Mesendoderm (in vitro differentiated cells): ENCODE measurements at regions not wholly inside any gene's neighbourhood (a gene's known extent, or its start where the extent isn't known, plus 50 kb on each side); places are given as distances from the start of the nearest gene placed in this dataset.
A peak's percentile ranks its signal among the peaks of the same experiment; 100 is the strongest.

Source experiments
- DNase-seq: peaks from one replicate; pipeline ENCODE4 v3.0.0; 2013
- H2AK5ac ChIP-seq: 2 replicates; pipeline ENCODE4 v1.6.1; 2013; ENCODE audit warnings: low read length, inconsistent platforms
- H2BK120ac ChIP-seq: 2 replicates; pipeline ENCODE4 v1.6.1; 2013; ENCODE audit warnings: low read depth, mild to moderate bottlenecking, low read length, moderate library complexity, mixed read lengths
- H2BK15ac ChIP-seq: replicated peaks from 2 replicates; pipeline ENCODE4 v1.6.1; 2013; ENCODE audit warnings: low read depth, mild to moderate bottlenecking, moderate library complexity
- H2BK5ac ChIP-seq: 2 replicates; pipeline ENCODE4 v1.6.1; 2013; ENCODE audit warnings: low read length, inconsistent platforms
- H3K18ac ChIP-seq: 2 replicates; pipeline ENCODE4 v1.6.1; 2013; ENCODE audit warnings: mild to moderate bottlenecking, low read length, mixed read lengths
- H3K23ac ChIP-seq: one replicate; pipeline ENCODE4 v1.6.1; 2013; ENCODE audit warnings: low read length
- H3K27ac ChIP-seq: 2 replicates; pipeline ENCODE4 v1.5.1; 2013; ENCODE audit warnings: low read depth, mild to moderate bottlenecking, inconsistent platforms, low read length, moderate library complexity
- H3K27me3 ChIP-seq: 2 replicates; pipeline ENCODE4 v1.6.1; 2013; ENCODE audit warnings: low read length, control low read depth, mild to moderate bottlenecking, inconsistent platforms; ENCODE audit not compliant: insufficient read depth, poor library complexity
- H3K36me3 ChIP-seq: 2 replicates; pipeline ENCODE4 v1.6.1; 2013; ENCODE audit warnings: low read length, inconsistent platforms; ENCODE audit not compliant: control insufficient read depth, insufficient read depth
- H3K4ac ChIP-seq: one replicate; pipeline ENCODE4 v1.6.1; 2013; ENCODE audit warnings: low read depth, mild to moderate bottlenecking, low read length, moderate library complexity
- H3K4me1 ChIP-seq: 2 replicates; pipeline ENCODE4 v1.6.1; 2013; ENCODE audit warnings: low read depth, low read length, inconsistent platforms; ENCODE audit not compliant: control insufficient read depth
- H3K4me2 ChIP-seq: 2 replicates; pipeline ENCODE4 v1.6.1; 2013; ENCODE audit warnings: low read length
- H3K4me3 ChIP-seq: 2 replicates; pipeline ENCODE4 v1.5.1; 2013; ENCODE audit warnings: mild to moderate bottlenecking, low read length
- H3K56ac ChIP-seq: one replicate; pipeline ENCODE4 v1.6.1; 2013; ENCODE audit warnings: low read length
- H3K79me1 ChIP-seq: 2 replicates; pipeline ENCODE4 v1.6.1; 2013; ENCODE audit warnings: low read length, inconsistent platforms
- H3K79me2 ChIP-seq: 2 replicates; pipeline ENCODE4 v1.6.1; 2013; ENCODE audit warnings: mild to moderate bottlenecking, low read length; ENCODE audit not compliant: control insufficient read depth, insufficient read depth
- H3K9ac ChIP-seq: 2 replicates; pipeline ENCODE4 v1.6.1; 2013; ENCODE audit warnings: low read length, inconsistent platforms
- H4K5ac ChIP-seq: one replicate; pipeline ENCODE4 v1.6.1; 2013; ENCODE audit warnings: low read length
- H4K8ac ChIP-seq: one replicate; pipeline ENCODE4 v1.6.1; 2013; ENCODE audit warnings: low read depth, mild to moderate bottlenecking, control low read depth, low read length, moderate library complexity
- WGBS: extraction: QIAGEN DNeasy Blood & Tissue Kit; methylation state at CpG from one replicate; pipeline ENCODE4 v1.1.7; 2013; ENCODE audit warnings: low lambda C conversion rate, missing lambda C conversion rate; ENCODE audit not compliant: insufficient coverage; ENCODE audit errors: extremely low coverage; 5-methylcytosine and 5-hydroxymethylcytosine counted together

GRCh38 chr5:97820138-97820537, 637.1 kb upstream of the RIOK2 start:
- H2BK5ac ChIP-seq, result no peak overlapping the region
- H3K4me1 ChIP-seq, result no peaks in the 10 kb centered on the region
- H3K4me2 ChIP-seq, result no peak overlapping the region
- H3K27ac ChIP-seq, result no peak overlapping the region
- H2BK15ac ChIP-seq, result no peak overlapping the region
- no peak overlapping the region for H3K9ac ChIP-seq
- no peaks in the 10 kb centered on the region for H3K27me3 ChIP-seq
- WGBS, result no CpG with 5 or more reads among the region's 2 CpGs
- H2BK120ac ChIP-seq, result no peak overlapping the region
- H3K18ac ChIP-seq, result no peak overlapping the region
- no peak overlapping the region for H3K4me3 ChIP-seq
- no peak for DNase-seq
- no peaks in the 10 kb centered on the region for H3K79me1 ChIP-seq
- H4K8ac ChIP-seq, result no peak overlapping the region
- no peak overlapping the region for H3K56ac ChIP-seq
- H3K4ac ChIP-seq, result no peak overlapping the region
- H4K5ac ChIP-seq, result no peak overlapping the region
- no peaks in the 10 kb centered on the region for H3K79me2 ChIP-seq
- no peaks in the 10 kb centered on the region for H3K36me3 ChIP-seq
- no peak overlapping the region for H2AK5ac ChIP-seq
- H3K23ac ChIP-seq, result no peak overlapping the region

DNA sequence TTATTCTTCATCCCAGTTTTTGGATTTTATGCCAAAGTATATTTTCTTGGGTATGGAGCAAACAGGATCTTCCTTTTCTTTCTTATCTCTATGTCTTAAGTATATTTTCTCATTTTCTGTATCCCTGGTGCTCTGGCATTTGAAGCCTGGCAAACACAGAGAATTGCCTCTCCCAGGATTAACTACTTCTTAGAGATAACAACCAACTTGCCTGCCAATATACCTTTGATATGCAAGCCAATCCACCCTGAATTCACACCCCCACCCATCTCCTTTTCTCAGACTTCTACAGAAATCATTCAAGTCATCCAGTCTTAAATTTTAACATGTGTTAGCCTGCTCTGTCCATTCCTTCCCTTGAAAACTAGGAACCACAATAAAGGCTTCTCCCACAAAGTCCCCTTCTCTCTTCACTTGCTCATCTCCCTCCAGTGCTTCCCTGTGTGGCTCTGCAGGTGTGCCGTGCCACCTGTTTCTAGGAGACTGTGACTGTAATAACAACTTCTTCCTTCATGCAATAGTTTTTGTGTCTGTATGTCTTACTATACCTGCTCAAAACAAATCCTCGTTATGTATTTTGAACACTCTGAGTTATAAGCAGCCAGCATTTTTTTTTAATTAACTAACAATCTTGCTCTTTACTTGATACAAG, 649.7 kb upstream of the RIOK2 start:
- Histone ChIP-seq H3K4me2 (no peak overlapping the region), H3K79me1 (no peaks in the 10 kb centered on the region), H3K79me2 (no peaks in the 10 kb centered on the region), H3K27me3 (no peaks in the 10 kb centered on the region), H3K18ac (no peak overlapping the region), H3K4me1 (no peaks in the 10 kb centered on the region), H2BK15ac (no peak overlapping the region), H3K9ac (no peak overlapping the region), H2BK5ac (no peak overlapping the region), H3K36me3 (no peaks in the 10 kb centered on the region), H2AK5ac (no peak overlapping the region), H3K56ac (no peak overlapping the region), H3K23ac (no peak overlapping the region), H3K4ac (no peak overlapping the region), H4K5ac (no peak overlapping the region), H3K4me3 (no peak overlapping the region), H2BK120ac (no peak overlapping the region), H3K27ac (no peak overlapping the region), H4K8ac (no peak overlapping the region)
- no CpG with 5 or more reads among the region's 2 CpGs for WGBS
- peak; percentile 16 for DNase-seq

- no CpG with 5 or more reads among the region's 1 CpG for WGBS
- DNase-seq, result no peak
Measured at GRCh38 chr5:97834561-97834960, 651.5 kb upstream of the RIOK2 start.

GRCh38 chr5:97835112-97835511, 652.1 kb upstream of the RIOK2 start:
- H3K4me3 ChIP-seq, result no peak overlapping the region
- H3K4me1 ChIP-seq, result no peaks in the 10 kb centered on the region
- no peak overlapping the region for H3K18ac ChIP-seq
- H3K4me2 ChIP-seq, result no peak overlapping the region
- no peak overlapping the region for H4K8ac ChIP-seq
- no CpG with 5 or more reads among the region's 1 CpG for WGBS
- H2AK5ac ChIP-seq, result no peak overlapping the region
- H3K23ac ChIP-seq, result no peak overlapping the region
- no peak overlapping the region for H2BK15ac ChIP-seq
- H2BK5ac ChIP-seq, result no peak overlapping the region
- no peak overlapping the region for H3K9ac ChIP-seq
- no peak overlapping the region for H3K27ac ChIP-seq
- no peak overlapping the region for H2BK120ac ChIP-seq
- no peak overlapping the region for H3K4ac ChIP-seq
- no peaks in the 10 kb centered on the region for H3K27me3 ChIP-seq
- H3K79me1 ChIP-seq, result no peaks in the 10 kb centered on the region
- no peaks in the 10 kb centered on the region for H3K79me2 ChIP-seq
- H3K36me3 ChIP-seq, result no peaks in the 10 kb centered on the region
- DNase-seq, result no peak
- no peak overlapping the region for H3K56ac ChIP-seq
- no peak overlapping the region for H4K5ac ChIP-seq

More at GRCh38 chr5:97834561-97834960, 651.5 kb upstream of the RIOK2 start:
- no peak overlapping the region for H3K4ac ChIP-seq
- no peaks in the 10 kb centered on the region for H3K36me3 ChIP-seq
- no peak overlapping the region for H3K9ac ChIP-seq
- no peaks in the 10 kb centered on the region for H3K79me1 ChIP-seq
- no peak overlapping the region for H2BK120ac ChIP-seq
- H2BK5ac ChIP-seq, result no peak overlapping the region
- no peak overlapping the region for H3K4me3 ChIP-seq
- H2AK5ac ChIP-seq, result no peak overlapping the region
- no peak overlapping the region for H4K5ac ChIP-seq
- H3K4me1 ChIP-seq, result no peaks in the 10 kb centered on the region
- H3K27ac ChIP-seq, result no peak overlapping the region
- H2BK15ac ChIP-seq, result no peak overlapping the region
- no peak overlapping the region for H3K4me2 ChIP-seq
- no peak overlapping the region for H4K8ac ChIP-seq
- no peaks in the 10 kb centered on the region for H3K27me3 ChIP-seq
- H3K23ac ChIP-seq, result no peak overlapping the region
- no peaks in the 10 kb centered on the region for H3K79me2 ChIP-seq
- H3K18ac ChIP-seq, result no peak overlapping the region
- H3K56ac ChIP-seq, result no peak overlapping the region

- no peak overlapping the region for H2BK15ac ChIP-seq
- no peak overlapping the region for H3K9ac ChIP-seq
- no peak overlapping the region for H4K8ac ChIP-seq
- H3K27me3 ChIP-seq, result no peaks in the 10 kb centered on the region
- H3K4ac ChIP-seq, result no peak overlapping the region
- H3K79me2 ChIP-seq, result no peaks in the 10 kb centered on the region
- no peak overlapping the region for H2AK5ac ChIP-seq
- H4K5ac ChIP-seq, result no peak overlapping the region
- H3K56ac ChIP-seq, result no peak overlapping the region
- no peak overlapping the region for H3K18ac ChIP-seq
- H3K27ac ChIP-seq, result no peak overlapping the region
- WGBS, result no CpG with 5 or more reads among the region's 4 CpGs
- H3K36me3 ChIP-seq, result no peaks in the 10 kb centered on the region
- H3K23ac ChIP-seq, result no peak overlapping the region
- H3K79me1 ChIP-seq, result no peaks in the 10 kb centered on the region
- H2BK120ac ChIP-seq, result no peak overlapping the region
- no peak overlapping the region for H3K4me2 ChIP-seq
- no peak for DNase-seq
- H2BK5ac ChIP-seq, result no peak overlapping the region
- no peaks in the 10 kb centered on the region for H3K4me1 ChIP-seq
- no peak overlapping the region for H3K4me3 ChIP-seq
Measured at GRCh38 chr5:97836816-97837215, 653.8 kb upstream of the RIOK2 start.

GRCh38 chr5:97838214-97838613, 655.2 kb upstream of the RIOK2 start:
- Histone ChIP-seq H3K4ac (no peak overlapping the region), H4K5ac (no peak overlapping the region), H3K79me2 (no peaks in the 10 kb centered on the region), H3K4me2 (no peak overlapping the region), H2AK5ac (no peak overlapping the region), H4K8ac (no peak overlapping the region), H3K79me1 (no peaks in the 10 kb centered on the region), H2BK15ac (no peak overlapping the region), H3K56ac (no peak overlapping the region), H3K18ac (no peak overlapping the region), H3K36me3 (no peaks in the 10 kb centered on the region), H3K4me3 (no peak overlapping the region), H3K27me3 (no peaks in the 10 kb centered on the region), H3K9ac (no peak overlapping the region), H3K23ac (no peak overlapping the region), H3K4me1 (no peaks in the 10 kb centered on the region), H2BK120ac (no peak overlapping the region), H3K27ac (no peak overlapping the region), H2BK5ac (no peak overlapping the region)
- DNase-seq, result no peak
- WGBS, result no CpG with 5 or more reads among the region's 1 CpG
